Sigmoid colon (tissue), 6 donors: ENCODE measurements at regions not wholly inside any gene's neighbourhood (a gene's known extent, or its start where the extent isn't known, plus 50 kb on each side); places are given as distances from the start of the nearest gene placed in this dataset.
"Not testable (repeated sequence)": the region's sequence is repeated elsewhere in the genome, so short reads cannot be mapped to it uniquely, and the experiment has no call there.

ENCODE experiments used
- DNase-seq: peaks from one replicate; pipeline ENCODE4 v3.0.0-alpha.2; 2019
- H3K27ac ChIP-seq, 4 donors: fragments of 200-600 bp; sonication (generic); one replicate each; pipeline ENCODE4 v1.5.1; 2016 to 2019; ENCODE audit warnings: mild to moderate bottlenecking in 1 of 4
- H3K27me3 ChIP-seq, 3 donors: fragments of 200-600 bp; sonication (generic); one replicate each; pipeline ENCODE4 v1.5.1; 2019; ENCODE audit warnings: mild to moderate bottlenecking in 1 of 3
- H3K36me3 ChIP-seq, 4 donors: fragments of 200-600 bp; sonication (generic); one replicate each; pipeline ENCODE4 v1.5.1; 2016 to 2019
- H3K4me1 ChIP-seq, 4 donors: fragments of 200-600 bp; sonication (generic); one replicate each; pipeline ENCODE4 v1.5.1; 2017 to 2019
- H3K4me3 ChIP-seq, 4 donors: fragments of 200-600 bp; sonication (generic); one replicate each; pipeline ENCODE4 v1.5.1; 2017 to 2019; ENCODE audit warnings: mild to moderate bottlenecking in 2 of 4, moderate library complexity in 1 of 4
- H3K9me3 ChIP-seq, 4 donors: fragments of 200-600 bp in 3 of 4; sonication (generic) in 3 of 4; one replicate each; pipeline versions ENCODE4 v1.5.1 to v1.6.1; 2013 to 2019
- EP300 ChIP-seq, 4 donors: sonication (generic); formaldehyde crosslinking; IDR thresholded peaks; one replicate each; pipeline ENCODE4 v1.6.1; 2017; ENCODE audit warnings: antibody characterized with exemption in 4 of 4
- POLR2A ChIP-seq, 2 donors: fragments of 450-650 bp; IDR thresholded peaks; one replicate each; pipeline ENCODE4 v1.6.1; 2016; ENCODE audit warnings: antibody characterized with exemption in 2 of 2, mild to moderate bottlenecking in 2 of 2, moderate library complexity in 2 of 2
- POLR2AphosphoS5 ChIP-seq, 4 donors: sonication (generic); formaldehyde crosslinking; IDR thresholded peaks; one replicate each; pipeline ENCODE4 v1.6.1; 2017; ENCODE audit warnings: antibody characterized with exemption in 4 of 4
- WGBS, 2 donors: extraction: QIAGEN DNeasy Blood & Tissue Kit; methylation state at CpG; one replicate each; pipeline ENCODE4 v1.1.7; 2013; 5-methylcytosine and 5-hydroxymethylcytosine counted together
- intact Hi-C: fragments of 100-400 bp; cut with DNase I; formaldehyde crosslinking; loops from one replicate; pipeline ENCODE4 v1.15.1; 2023
- TF ChIP-seq, protein P1 (sequence below), 4 experiments: fragments of 450-650 bp in 3 of 4; fragments of 200-600 bp in 1 of 4; IDR thresholded peaks; one replicate each; pipeline ENCODE4 v1.5.1; 2016 to 2019; ENCODE audit warnings: antibody characterized with exemption in 4 of 4, mild to moderate bottlenecking in 3 of 4, moderate library complexity in 2 of 4
- donor health status: healthy with polysubstance abuse.
- donor health status: healthy.

GRCh38 chrX:104376937-104377336 lies 122.2 kb upstream of the ESX1 start:
- intact Hi-C loops, result no loop called here
- no peaks in the 10 kb centered on the region for H3K36me3 ChIP-seq
- H3K4me1 ChIP-seq, result no peaks in the 10 kb centered on the region
- no peak overlapping the region for H3K27ac ChIP-seq
- H3K4me3 ChIP-seq, result no peak overlapping the region
- H3K9me3 ChIP-seq, result no peaks in the 10 kb centered on the region
- DNase-seq, result no peak
- TF ChIP-seq, protein P1, sequence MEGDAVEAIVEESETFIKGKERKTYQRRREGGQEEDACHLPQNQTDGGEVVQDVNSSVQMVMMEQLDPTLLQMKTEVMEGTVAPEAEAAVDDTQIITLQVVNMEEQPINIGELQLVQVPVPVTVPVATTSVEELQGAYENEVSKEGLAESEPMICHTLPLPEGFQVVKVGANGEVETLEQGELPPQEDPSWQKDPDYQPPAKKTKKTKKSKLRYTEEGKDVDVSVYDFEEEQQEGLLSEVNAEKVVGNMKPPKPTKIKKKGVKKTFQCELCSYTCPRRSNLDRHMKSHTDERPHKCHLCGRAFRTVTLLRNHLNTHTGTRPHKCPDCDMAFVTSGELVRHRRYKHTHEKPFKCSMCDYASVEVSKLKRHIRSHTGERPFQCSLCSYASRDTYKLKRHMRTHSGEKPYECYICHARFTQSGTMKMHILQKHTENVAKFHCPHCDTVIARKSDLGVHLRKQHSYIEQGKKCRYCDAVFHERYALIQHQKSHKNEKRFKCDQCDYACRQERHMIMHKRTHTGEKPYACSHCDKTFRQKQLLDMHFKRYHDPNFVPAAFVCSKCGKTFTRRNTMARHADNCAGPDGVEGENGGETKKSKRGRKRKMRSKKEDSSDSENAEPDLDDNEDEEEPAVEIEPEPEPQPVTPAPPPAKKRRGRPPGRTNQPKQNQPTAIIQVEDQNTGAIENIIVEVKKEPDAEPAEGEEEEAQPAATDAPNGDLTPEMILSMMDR (IDR thresholded peaks at IDR 0.05), result no peak
- no peak for TF ChIP-seq POLR2A (IDR thresholded peaks at IDR 0.05)
- 41 to 45% methylated on average over 2 of the region's 2 CpGs for WGBS, 2 donors
- H3K27me3 ChIP-seq, result no peaks in the 10 kb centered on the region

GRCh38 chrX:104372547-104372946 lies 117.8 kb upstream of the ESX1 start:
- Histone ChIP-seq H3K4me1 (no peaks in the 10 kb centered on the region), H3K9me3 (no peaks in the 10 kb centered on the region), H3K27me3 (no peaks in the 10 kb centered on the region), H3K36me3 (no peaks in the 10 kb centered on the region), H3K4me3 (no peak overlapping the region), H3K27ac (no peak overlapping the region)
- DNase-seq, result no peak
- WGBS, 2 donors, result 13 to 47% methylated on average over 1 of the region's 1 CpG
- intact Hi-C loops, result no loop called here
- TF ChIP-seq POLR2AphosphoS5 (IDR thresholded peaks at IDR 0.05) (no peak), EP300 (IDR thresholded peaks at IDR 0.05) (no peak), POLR2A (IDR thresholded peaks at IDR 0.05) (no peak)
- TF ChIP-seq, protein P1 (IDR thresholded peaks at IDR 0.05), result no peak

GRCh38 chrX:104370089-104370488 lies 115.4 kb upstream of the ESX1 start:
- H3K4me3 ChIP-seq, result no peak overlapping the region
- no peaks in the 10 kb centered on the region for H3K27me3 ChIP-seq
- intact Hi-C loops, result no loop called here
- no peak overlapping the region for H3K27ac ChIP-seq
- 50 to 76% methylated on average over 2 of the region's 2 CpGs for WGBS, 2 donors
- DNase-seq, result no peak
- H3K4me1 ChIP-seq, result no peaks in the 10 kb centered on the region
- no peaks in the 10 kb centered on the region for H3K36me3 ChIP-seq
- no peak for TF ChIP-seq EP300 (IDR thresholded peaks at IDR 0.05)
- TF ChIP-seq POLR2AphosphoS5 (IDR thresholded peaks at IDR 0.05), result no peak
- TF ChIP-seq, protein P1 (IDR thresholded peaks at IDR 0.05), result no peak
- TF ChIP-seq POLR2A (IDR thresholded peaks at IDR 0.05), result no peak
- H3K9me3 ChIP-seq, result no peaks in the 10 kb centered on the region

DNA sequence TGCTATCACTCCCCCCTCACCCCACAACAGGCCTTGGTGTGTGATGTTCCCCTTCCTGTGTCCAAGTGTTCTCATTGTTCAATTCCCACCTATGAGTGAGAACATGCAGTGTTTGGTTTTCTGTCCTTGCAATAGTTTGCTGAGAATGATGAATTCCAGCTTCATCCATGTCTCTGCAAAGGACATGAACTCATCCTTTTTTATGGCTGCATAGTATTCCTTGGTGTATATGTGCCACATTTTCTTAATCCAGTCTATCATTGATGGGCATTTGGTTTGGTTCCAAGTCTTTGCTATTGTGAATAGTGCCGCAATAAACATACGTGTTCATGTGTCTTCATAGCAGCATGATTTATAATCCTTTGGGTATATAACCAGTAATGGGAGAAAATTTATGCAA lies 106.0 kb upstream of the ESX1 start:
- WGBS, 2 donors, result 94 to 96% methylated on average over 2 of the region's 2 CpGs
- H3K36me3 ChIP-seq, H3K27ac ChIP-seq, H3K4me3 ChIP-seq, H3K4me1 ChIP-seq, intact Hi-C loops, DNase-seq, H3K9me3 ChIP-seq, H3K27me3 ChIP-seq: not testable (repeated sequence)

DNA sequence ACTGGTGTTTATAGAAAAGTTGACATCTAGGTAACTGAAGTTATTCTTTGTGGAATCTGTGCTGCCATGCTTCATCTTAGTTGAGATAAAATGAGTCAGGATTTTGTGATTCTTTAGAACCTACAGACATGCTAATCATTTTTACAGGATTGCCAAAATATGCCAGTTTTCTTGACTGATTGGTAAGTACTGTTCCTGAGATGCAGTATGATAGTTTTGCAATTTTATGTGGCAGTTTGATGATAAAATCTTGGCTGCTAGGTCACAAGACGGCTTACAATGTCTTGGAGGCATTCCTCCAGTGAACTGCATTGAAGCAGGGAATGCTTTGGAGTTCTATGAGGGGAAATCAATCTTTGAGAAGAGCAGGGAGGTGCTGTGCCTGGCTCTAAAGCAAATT lies 104.4 kb upstream of the ESX1 start:
- Histone ChIP-seq H3K4me3 (no peak overlapping the region), H3K27ac (no peak overlapping the region), H3K27me3 (no peaks in the 10 kb centered on the region), H3K9me3 (no peaks in the 10 kb centered on the region), H3K36me3 (no peaks in the 10 kb centered on the region), H3K4me1 (no peaks in the 10 kb centered on the region)
- WGBS, 2 donors, result 59 to 67% methylated on average over 1 of the region's 1 CpG
- no peak for TF ChIP-seq POLR2AphosphoS5 (IDR thresholded peaks at IDR 0.05)
- TF ChIP-seq, protein P1 (IDR thresholded peaks at IDR 0.05), result no peak
- TF ChIP-seq POLR2A (IDR thresholded peaks at IDR 0.05), result no peak
- no peak for TF ChIP-seq EP300 (IDR thresholded peaks at IDR 0.05)
- DNase-seq, result no peak
- intact Hi-C loops, result no loop called here
